ENCODE measurements at regions not wholly inside any gene's neighbourhood (a gene's known extent, or its start where the extent isn't known, plus 50 kb on each side); places are given as distances from the start of the nearest gene placed in this dataset.
"Not testable (repeated sequence)": the region's sequence is repeated elsewhere in the genome, so short reads cannot be mapped to it uniquely, and the experiment has no call there.

GRCh38 chr7:43044511-43044910, 67.9 kb upstream of the HECW1 start:
- no peak for DNase-seq (ENCODE audit: low read depth)

- DNase-seq (ENCODE audit: low read depth), result no peak
Measured at GRCh38 chr7:43054052-43054722, 58.3 kb upstream of the HECW1 start.

GRCh38 chr7:43057141-43057540, 55.3 kb upstream of the HECW1 start:
- DNase-seq (ENCODE audit: low read depth), result no peak

DNA sequence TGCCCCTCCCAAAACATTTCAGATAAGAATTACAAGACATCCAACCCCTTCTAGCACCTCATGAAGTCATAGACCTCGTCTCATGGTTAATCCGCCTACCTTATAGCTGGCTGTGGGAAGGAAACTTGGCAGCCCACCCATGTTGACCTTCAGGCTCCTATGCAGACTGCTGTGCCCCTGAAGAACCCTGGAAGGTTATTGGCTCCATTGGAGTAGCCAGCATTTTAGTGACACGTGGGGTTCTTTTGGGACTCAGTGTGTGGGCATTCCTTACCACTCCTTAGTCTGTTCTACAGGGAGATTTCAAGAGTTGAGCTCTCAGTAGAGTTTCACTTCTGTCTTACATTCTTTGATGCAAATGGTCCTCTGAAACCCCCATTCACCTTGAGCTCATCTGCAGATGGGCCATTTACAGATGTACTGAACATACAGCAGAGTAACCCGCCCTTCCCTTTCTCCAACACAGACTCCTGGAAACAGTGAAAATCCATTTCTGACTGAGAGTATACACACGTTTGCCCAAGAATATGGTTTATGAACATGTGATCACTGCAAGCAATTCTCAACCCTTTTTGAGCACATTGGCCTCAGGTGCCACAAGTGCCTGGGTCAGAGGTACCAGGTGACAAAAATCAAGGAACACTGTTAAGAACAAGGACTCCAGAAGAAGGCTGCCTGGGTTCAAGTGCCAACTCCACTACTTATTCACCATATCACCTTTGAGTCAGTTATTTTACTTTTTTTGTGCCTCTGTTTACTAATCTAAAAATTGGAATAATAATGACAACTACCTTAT, 54.0 kb upstream of the HECW1 start:
- DNase-seq (ENCODE audit: low read depth), result no peak

DNA sequence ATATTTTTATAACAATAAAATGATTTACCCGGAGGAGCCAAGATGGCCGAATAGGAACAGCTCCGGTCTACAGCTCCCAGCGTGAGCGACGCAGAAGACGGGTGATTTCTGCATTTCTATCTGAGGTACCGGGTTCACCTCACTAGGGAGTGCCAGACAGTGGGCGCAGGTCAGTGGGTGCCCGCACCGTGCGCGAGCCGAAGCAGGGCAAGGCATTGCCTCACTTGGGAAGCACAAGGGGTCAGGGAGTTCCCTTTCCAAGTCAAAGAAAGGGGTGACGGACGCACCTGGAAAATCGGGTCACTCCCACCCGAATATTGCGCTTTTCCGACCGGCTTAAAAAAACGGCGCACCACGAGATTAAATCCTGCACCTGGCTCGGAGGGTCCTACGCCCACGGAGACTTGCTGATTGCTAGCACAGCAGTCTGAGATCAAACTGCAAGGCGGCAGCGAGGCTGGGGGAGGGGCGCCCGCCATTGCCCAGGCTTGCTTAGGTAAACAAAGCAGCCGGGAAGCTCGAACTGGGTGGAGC, 53.3 kb upstream of the HECW1 start:
- DNase-seq (ENCODE audit: low read depth), result not testable (repeated sequence)
